ENCODE measurements at regions not wholly inside any gene's neighbourhood (a gene's known extent, or its start where the extent isn't known, plus 50 kb on each side); places are given as distances from the start of the nearest gene placed in this dataset.

- DNase-seq (ENCODE audit: low read depth in 4 of 4, low spot score in 3 of 4): no peak
Observed at GRCh38 chr12:59927032-59927431, 331.2 kb downstream of the SLC16A7 start.

GRCh38 chr12:59928416-59928815 lies 332.6 kb downstream of the SLC16A7 start:
- no peak for DNase-seq (ENCODE audit: low read depth in 4 of 4, low spot score in 3 of 4)

GRCh38 chr12:59929110-59929509 lies 333.3 kb downstream of the SLC16A7 start:
- DNase-seq (ENCODE audit: low read depth in 4 of 4, low spot score in 3 of 4): no peak

GRCh38 chr12:59934486-59934885 lies 338.7 kb downstream of the SLC16A7 start:
- DNase-seq (ENCODE audit: low read depth in 4 of 4, low spot score in 3 of 4): no peak

GRCh38 chr12:59936534-59936933 lies 340.7 kb downstream of the SLC16A7 start:
- DNase-seq (ENCODE audit: low read depth in 4 of 4, low spot score in 3 of 4): no peak

DNA sequence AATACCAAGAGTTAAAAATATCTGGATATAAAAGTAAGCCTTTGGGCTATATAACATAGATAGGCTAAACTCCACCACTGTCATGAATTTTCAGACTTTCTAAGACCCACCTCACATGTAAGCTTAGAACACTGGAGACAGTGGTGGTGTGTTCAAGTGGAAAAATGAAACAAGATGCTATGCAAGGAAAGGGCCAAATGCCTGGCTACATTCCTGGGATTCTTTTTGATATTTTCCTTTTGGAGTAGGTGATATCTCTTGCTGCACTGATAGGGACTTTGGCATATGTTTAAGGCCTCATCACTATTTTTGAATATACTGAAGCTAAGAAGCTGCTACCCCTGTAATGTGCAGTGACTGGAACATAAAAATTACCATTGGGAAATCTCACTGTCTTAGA lies 341.3 kb downstream of the SLC16A7 start:
- no peak for DNase-seq (ENCODE audit: low read depth in 4 of 4, low spot score in 3 of 4)

DNA sequence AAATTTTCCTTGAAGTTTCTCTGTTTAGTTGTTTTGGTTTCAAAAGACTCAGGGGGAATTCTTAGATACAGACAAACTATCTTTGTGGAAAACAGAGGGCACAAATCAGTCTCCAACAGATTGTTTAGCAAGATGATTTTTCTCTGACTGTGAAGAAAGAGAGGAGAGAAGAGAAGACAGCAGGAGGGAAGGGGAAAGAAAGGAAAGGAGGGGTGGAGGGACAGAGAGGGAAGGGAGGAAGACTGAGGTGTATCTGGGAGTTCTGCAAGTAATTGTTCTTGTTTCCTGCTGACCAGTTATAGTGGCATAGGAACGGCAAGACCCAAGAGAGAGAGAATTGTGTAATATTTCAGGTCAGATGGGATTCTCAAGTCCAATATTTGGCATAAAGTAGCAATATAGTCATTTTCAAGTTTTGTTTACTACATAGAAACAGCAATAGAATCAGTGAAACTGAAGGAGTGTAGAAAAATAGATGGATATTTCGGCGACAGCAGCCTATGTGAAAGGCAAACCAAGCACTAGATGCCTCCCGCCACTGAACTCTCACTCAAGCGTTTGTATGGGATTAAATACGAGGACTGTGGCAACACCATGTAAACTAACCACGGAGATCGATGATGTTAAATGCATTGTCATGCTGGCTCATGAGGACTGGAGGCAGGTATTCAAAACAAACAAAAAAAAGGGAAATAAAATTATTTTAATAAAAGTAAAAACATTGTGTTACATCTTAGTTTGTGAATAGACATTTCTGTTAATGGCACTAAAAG lies 342.5 kb downstream of the SLC16A7 start:
- no peak for DNase-seq (ENCODE audit: low read depth in 4 of 4, low spot score in 3 of 4)

DNA sequence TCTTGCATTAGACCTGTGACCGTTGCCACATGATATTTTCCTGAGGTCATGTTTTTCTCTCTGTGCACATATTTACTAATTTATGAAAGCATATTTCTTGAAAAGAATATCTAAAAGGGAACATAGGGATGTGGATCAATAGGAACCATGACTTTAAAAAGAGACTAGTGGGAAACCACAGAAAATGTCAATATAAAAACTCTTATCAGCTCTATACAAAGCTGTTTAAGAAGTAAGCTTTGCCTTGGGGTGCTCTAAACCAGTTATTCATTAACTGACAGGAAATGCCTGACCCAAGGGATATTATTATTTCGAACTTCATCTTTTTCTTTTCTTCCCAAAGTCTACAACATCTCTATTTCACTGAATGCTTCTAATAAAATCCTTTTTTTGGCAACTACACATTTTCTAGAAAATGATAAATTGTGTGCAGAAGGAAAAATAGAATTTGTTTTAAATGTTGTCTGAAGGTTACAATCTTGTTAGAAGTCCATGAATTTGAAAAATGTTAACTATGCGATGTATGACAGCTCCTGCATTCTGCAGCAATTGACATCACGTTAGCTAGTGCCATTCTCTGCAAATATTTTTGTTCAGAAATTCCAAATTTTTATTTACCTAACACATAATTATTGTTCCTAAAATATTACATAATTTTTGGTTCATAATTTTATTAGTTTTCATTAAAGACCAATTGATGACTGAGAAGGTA lies 345.0 kb downstream of the SLC16A7 start:
- DNase-seq (ENCODE audit: low read depth in 4 of 4, low spot score in 3 of 4): no peak

GRCh38 chr12:59941461-59941860 lies 345.6 kb downstream of the SLC16A7 start:
- DNase-seq (ENCODE audit: low read depth in 4 of 4, low spot score in 3 of 4): no peak

DNA sequence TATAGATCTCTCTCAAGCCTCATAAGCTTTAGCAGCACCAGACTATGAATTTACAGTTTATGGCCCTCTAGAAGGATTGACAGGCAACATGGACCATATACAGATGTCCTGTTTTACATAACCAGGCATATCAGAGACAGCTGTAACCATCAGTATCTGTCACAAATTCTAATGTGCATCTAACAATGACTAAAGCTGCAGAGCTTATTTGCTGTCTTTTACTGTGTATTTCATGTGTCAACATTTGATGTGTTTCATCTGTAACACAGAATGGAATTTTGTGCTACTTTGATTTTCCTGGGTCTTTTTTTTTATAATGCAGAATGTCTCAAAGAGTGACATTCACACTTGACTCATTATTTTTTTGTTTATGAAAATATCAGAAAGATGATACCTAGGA lies 348.3 kb downstream of the SLC16A7 start:
- DNase-seq (ENCODE audit: low read depth in 4 of 4, low spot score in 3 of 4): no peak

- no peak for DNase-seq (ENCODE audit: low read depth in 4 of 4, low spot score in 3 of 4)
Observed at GRCh38 chr12:59946635-59947034, 350.8 kb downstream of the SLC16A7 start.

- no peak for DNase-seq (ENCODE audit: low read depth in 4 of 4, low spot score in 3 of 4)
Observed at GRCh38 chr12:59963546-59963945, 367.7 kb downstream of the SLC16A7 start.

DNA sequence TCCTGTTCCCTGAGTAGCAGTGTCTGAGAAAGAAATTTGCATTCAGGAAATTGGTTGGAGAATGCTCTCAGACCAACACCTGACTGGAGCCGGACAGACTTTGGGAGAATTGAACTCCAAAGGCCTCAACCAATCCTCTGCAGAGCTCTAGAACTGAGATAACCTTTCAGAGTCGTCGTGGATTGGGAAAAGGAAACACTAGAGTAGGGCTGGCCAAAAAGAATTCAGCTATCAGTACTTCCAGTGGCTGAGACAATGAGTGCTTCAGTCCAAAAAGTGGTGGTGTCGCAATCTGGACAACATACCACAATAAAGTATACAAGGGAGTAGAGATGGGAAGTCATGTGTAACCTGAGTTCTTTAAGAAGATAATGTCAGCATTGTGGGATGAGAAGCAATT lies 377.1 kb downstream of the SLC16A7 start:
- DNase-seq (ENCODE audit: low read depth in 4 of 4, low spot score in 3 of 4): no peak

GRCh38 chr12:59973515-59973914 lies 377.7 kb downstream of the SLC16A7 start:
- no peak for DNase-seq (ENCODE audit: low read depth in 4 of 4, low spot score in 3 of 4)

DNA sequence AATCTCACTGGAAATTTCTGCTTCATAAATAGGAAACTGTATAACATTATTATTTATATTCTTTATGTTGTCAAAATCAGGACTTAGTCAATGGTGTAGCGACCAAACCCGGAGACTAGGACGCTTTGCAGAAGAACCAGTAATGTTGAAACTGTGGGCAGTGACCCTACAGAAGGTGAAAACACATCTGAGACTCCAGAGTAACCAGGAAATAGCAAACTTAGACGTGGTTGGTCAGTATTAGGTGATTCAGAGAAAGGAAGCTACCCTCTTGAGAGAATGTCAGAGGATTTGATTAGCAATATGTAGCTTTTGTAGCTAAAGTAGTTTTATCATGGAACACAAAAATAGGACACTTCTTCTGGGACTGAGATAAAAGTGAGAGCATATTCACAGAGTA lies 381.9 kb downstream of the SLC16A7 start:
- no peak for DNase-seq (ENCODE audit: low read depth in 4 of 4, low spot score in 3 of 4)

DNA sequence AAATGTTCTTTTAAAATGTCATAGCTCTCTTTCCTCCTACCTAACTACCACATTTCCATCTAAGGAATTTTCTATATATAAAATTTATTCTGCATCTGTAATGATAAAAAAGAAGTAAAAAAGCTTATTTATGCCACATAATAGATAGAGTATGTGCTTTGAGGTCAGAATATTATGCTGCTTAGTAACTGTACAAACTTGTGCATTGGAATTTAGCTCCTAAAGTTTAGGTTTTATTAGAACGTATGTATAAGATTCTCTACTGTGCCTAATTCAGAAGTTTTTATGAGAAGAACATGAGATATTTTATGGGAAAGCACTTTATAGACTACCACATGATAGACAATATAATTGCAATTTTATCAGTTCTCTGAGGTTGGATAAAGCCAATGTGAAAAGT lies 384.6 kb downstream of the SLC16A7 start:
- no peak for DNase-seq (ENCODE audit: low read depth in 4 of 4, low spot score in 3 of 4)

GRCh38 chr12:59999291-59999690 lies 403.5 kb downstream of the SLC16A7 start:
- no peak for DNase-seq (ENCODE audit: low read depth in 4 of 4, low spot score in 3 of 4)

- DNase-seq (ENCODE audit: low read depth in 4 of 4, low spot score in 3 of 4): no peak
Observed at GRCh38 chr12:60010486-60010885, 414.7 kb downstream of the SLC16A7 start.

- DNase-seq (ENCODE audit: low read depth in 4 of 4, low spot score in 3 of 4): no peak
Observed at GRCh38 chr12:60012659-60013058, 416.8 kb downstream of the SLC16A7 start.

GRCh38 chr12:60014436-60014835 lies 418.6 kb downstream of the SLC16A7 start:
- no peak for DNase-seq (ENCODE audit: low read depth in 4 of 4, low spot score in 3 of 4)

GRCh38 chr12:60020068-60020467 lies 424.2 kb downstream of the SLC16A7 start:
- DNase-seq (ENCODE audit: low read depth in 4 of 4, low spot score in 3 of 4): no peak

DNA sequence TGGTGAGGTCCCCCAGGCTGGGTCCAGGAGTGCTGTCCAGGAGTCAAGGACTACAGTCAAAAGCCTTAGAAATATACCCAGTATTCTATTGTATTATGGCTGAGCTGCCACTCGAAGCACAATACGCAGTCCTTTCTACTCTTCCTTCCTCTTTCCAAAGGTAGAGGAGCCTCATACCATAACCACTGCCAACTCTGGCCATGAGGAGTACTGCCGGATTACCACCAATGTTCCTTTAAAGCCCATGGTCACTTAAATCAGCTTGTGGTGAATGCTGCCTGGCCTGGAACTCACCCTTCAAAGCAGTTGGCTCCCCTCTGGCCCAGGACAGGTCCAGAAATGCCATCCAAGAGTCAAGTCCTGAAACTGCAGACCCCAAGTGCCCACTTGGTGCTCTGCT lies 425.4 kb downstream of the SLC16A7 start:
- no peak for DNase-seq (ENCODE audit: low read depth in 4 of 4, low spot score in 3 of 4)
